DND-41 (cell line): ENCODE measurements at regions not wholly inside any gene's neighbourhood (a gene's known extent, or its start where the extent isn't known, plus 50 kb on each side); places are given as distances from the start of the nearest gene placed in this dataset.

ENCODE experiments used
- EZH2 ChIP-seq: IDR thresholded peaks from 3 replicates; pipeline ENCODE4 v1.6.1; 2012; ENCODE audit warnings: borderline replicate concordance, low read depth, mild to moderate bottlenecking, moderate library complexity, low read length, inconsistent platforms; ENCODE audit not compliant: severe bottlenecking
- TF ChIP-seq, protein P1 (sequence below): IDR thresholded peaks from 2 replicates; pipeline ENCODE4 v1.5.1; 2012; ENCODE audit warnings: borderline replicate concordance, low read length, moderate library complexity, mild to moderate bottlenecking; ENCODE audit not compliant: poor library complexity, severe bottlenecking; ENCODE audit errors: extremely low read depth

DNA sequence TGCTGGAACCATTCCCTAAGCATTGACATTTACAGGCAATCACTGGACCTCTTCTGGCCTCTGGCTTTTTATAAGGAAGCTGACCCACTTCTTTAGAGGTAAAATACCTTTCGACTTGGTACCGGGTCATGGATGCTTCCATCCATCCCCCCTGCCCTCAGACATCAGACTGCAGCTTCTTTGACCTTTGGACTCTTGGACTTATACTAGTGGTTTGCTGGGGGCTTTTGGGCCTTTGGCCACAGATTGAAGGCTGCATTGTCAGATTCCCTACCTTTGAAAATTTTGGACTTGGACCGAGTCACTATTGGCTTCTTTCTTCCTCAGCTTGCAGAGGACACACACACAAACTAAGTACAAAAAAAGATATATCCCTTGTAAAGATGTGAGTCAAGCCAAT lies 86.1 kb downstream of the TTC6 start:
- no peak for TF ChIP-seq EZH2
- TF ChIP-seq, protein P1, sequence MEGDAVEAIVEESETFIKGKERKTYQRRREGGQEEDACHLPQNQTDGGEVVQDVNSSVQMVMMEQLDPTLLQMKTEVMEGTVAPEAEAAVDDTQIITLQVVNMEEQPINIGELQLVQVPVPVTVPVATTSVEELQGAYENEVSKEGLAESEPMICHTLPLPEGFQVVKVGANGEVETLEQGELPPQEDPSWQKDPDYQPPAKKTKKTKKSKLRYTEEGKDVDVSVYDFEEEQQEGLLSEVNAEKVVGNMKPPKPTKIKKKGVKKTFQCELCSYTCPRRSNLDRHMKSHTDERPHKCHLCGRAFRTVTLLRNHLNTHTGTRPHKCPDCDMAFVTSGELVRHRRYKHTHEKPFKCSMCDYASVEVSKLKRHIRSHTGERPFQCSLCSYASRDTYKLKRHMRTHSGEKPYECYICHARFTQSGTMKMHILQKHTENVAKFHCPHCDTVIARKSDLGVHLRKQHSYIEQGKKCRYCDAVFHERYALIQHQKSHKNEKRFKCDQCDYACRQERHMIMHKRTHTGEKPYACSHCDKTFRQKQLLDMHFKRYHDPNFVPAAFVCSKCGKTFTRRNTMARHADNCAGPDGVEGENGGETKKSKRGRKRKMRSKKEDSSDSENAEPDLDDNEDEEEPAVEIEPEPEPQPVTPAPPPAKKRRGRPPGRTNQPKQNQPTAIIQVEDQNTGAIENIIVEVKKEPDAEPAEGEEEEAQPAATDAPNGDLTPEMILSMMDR: no peak
